HG03342 (cell line): ENCODE measurements at regions not wholly inside any gene's neighbourhood (a gene's known extent, or its start where the extent isn't known, plus 50 kb on each side); places are given as distances from the start of the nearest gene placed in this dataset.
"Not testable (repeated sequence)": the region's sequence is repeated elsewhere in the genome, so short reads cannot be mapped to it uniquely, and the experiment has no call there.

Experiments used
- ATAC-seq: cut with Tn5 transposase; IDR thresholded peaks from one replicate; pipeline ENCODE4 v1.9.1; 2021; ENCODE audit warnings: mild to moderate bottlenecking, moderate library complexity; ENCODE audit not compliant: unreplicated experiment

DNA sequence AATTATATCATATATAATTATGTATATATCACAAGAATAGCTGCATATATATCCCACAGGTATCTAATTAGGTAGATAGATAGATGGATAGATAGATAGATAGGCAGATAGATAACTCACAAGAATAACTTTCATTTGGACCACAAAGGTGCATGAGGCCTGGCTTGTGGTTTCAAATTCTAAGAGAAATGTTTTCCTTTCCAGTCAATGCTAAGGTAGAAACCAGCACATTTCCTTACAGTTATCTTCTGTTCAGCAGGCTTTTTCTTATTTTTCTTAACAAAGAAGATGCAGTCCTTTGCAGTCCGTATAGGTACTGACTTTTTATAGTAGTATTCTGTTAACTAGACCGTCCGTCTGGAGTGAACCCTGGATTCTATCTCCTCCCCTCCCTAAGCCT, 152.9 kb upstream of the ANKFN1 start:
- ATAC-seq: no peak

DNA sequence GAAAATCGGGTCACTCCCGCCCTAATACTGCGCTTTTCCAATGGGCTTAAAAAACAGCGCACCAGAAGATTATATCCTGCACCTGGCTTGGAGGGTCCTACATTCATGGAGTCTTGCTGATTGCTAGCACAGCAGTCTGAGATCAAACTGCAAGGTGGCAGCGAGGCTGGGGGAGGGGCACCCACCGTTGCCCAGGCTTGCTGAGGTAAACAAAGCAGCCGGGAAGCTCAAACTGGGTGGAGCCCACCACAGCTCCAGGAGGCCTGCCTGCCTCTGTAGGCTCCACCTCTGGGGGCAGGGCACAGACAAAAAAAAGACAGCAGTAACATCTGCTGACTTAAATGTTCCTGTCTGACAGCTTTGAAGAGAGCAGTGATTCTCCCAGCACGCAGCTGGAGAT, 150.6 kb upstream of the ANKFN1 start:
- ATAC-seq: not testable (repeated sequence)

DNA sequence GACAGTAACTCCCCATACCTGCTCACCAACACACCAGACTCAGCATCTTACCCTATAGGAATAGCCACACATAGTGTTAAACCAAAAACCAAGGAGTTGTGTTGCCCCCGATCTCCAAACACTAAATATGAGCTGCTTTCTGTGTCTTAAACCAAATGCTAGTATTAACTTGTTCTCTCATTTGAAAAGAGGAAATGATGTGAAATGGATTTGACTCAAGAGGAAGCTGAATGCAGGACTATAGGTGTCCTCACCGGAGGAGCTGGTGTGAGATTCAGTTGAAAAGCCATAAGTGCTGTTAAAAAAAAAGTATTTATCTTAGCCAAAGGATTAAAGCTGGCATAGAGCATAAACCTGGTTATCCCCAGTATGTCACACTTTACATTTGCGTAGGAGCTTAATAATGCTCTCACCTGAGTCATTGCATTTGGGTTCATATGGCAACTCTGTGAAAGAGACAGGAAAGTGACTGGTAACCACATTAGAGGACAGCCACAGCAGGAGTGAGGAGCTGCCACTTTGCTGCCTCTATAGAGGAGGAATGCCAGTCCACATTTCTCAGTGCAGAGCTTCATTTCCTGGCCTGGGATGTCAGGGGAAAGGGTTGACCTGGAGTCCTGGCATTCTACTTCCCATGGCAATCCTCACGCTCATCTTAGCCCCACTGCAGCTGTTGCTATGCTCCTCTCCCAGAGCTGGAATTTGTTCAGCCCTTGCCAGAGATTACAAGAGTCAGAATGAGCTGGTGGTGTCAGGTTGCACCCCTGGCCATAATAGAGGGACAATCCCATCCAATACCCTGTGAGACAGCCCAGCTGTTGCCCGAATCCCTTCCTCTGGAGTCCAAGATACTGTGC, 143.3 kb upstream of the ANKFN1 start:
- ATAC-seq: no peak

DNA sequence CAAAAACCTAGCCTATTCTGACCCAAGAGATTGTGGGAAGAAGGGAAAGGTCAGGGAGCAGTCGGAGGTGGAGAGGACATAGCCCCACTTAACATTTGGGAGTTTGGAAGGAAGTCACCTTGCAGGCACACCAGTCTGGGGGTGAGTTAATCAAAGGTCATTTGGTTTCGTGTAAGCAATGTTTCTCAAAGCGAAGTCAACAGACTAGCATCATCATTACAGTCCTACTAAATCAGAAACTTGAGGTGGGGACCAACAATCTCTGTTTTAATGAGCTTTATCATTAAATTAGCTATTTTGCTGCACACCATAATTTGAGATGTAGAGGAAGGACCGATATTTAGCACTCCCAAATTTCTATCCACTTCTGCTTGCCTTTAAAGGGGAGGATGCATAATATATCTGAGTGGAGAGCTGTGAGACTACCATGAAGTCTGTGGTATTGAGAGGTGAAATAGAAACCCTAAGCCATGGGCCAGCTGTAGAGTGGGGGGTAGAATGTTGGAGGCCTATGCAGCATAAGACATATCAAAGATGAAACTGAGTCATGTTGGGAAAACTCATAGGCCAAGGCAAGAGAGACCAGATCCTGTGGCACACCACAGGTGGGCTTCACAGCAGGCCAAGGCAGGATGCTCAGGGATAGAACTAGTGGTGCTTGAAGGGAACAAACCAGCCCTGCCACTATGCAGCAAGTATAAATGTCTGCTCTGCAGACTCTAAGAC, 141.7 kb upstream of the ANKFN1 start:
- ATAC-seq: no peak

DNA sequence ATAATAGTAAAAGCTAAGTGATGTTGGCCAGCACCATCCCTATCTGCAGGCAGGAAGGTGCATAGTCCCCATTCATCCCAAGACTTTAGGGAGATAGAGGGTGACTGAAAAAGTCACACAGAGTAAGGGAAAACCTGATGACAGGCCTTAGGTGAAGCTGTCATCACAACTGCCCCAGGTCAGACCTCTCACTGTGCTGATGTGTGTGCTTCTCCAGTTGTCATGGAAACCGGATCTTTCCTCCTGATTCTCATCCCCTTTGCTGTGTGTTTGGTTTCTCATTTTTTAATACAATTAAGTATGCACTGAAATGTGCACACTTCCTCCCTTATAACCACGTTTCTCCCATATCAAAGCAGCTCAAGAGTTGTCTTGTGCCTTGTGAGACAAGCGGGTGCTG, 135.1 kb upstream of the ANKFN1 start:
- ATAC-seq: no peak

DNA sequence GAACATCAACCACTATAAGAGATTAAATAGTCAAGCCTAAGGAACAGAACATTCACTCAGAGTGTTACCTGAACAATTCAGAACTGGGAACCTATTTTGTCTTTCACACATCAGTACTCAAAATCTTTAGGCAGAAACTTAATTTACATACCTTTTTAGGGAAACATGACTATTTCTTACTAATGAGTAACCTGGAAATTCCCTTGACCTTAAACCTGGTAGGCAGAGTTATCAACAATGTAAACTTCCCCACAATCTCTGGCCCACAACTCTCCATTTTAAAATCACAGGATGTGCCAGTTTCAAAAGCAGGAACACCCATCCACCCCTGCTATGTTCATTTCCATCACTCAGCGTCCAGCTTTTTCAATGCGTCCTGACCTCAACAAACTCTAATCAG, 132.9 kb upstream of the ANKFN1 start:
- ATAC-seq: no peak

DNA sequence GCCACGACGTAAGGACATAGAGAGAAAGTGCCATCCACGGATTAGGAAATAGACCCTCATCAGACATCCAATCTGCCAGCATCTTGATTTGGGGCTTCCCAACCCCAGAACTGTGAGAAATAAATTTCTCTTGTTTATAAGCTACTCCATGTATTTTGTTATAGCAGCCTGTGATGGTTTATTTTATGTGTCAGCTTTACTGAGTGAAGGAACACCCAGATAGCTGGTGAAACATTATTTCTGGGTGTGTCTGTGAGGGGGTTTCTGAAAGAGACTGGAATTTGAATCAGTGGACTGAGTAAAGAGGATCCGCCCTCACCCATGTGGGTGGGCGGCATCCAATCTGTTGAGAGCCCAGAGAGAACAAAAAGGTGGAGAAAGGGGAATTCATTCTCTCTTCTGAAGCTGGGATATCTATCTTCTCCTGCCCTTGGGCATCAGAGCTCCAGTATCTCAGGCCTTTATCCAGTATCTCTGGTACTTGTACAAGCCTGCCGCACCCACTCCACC, 131.5 kb upstream of the ANKFN1 start:
- ATAC-seq: no peak

DNA sequence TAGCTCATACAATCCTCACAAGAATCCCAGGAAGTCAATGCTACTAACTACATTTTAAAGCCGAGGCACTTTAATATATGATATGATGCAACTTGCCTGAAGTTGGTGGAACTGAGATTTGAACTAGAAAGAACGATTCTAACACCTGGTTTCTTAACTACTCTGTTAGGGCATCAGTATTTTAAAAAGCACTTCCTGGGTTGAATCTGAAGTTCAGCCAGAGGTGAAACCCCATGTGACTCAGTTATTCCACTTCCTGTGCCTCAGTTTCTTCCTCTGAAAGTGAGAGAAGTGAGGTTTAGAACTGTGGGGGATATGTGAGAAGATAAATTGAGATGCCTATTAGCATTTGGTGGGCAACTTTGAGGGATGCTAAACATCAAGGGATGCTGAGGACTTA, 129.4 kb upstream of the ANKFN1 start:
- no peak for ATAC-seq

DNA sequence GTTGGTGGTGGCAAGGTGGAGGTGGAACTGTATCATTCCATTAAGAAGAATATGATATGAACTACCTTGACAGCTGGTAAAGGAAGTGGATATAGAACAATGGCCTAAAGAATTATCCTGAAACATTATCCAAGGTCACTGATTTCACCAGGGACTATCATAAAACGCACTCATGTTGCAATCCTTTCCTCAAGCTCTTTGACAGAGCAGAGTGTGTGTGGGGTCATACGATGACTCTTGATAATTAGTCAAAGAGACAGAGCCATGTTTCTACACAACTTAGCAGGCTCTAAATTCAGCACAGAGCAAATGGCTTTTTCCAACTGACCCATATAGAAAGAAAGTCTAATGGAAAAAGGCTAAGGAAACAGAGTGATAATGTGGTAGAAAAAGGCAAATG, 126.4 kb upstream of the ANKFN1 start:
- no peak for ATAC-seq

DNA sequence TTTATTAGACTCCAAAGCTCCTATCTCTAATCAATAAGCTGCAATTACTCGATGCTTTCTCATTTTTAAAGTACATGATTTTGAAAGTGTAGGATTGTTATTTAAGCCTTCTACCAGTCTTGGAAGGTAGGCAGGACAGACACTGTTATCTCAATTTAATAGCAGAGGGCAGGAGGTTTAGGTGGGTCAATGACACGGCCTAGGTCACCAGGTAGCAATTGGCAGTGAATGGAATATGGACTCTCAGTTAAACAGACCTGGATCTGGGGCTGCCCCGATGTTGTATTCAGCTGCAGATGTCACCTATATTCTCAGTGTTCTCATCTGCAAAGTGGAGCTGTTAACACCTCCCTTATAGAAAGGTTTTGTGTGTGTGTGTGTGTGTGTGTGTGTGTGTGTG, 124.4 kb upstream of the ANKFN1 start:
- ATAC-seq: no peak

DNA sequence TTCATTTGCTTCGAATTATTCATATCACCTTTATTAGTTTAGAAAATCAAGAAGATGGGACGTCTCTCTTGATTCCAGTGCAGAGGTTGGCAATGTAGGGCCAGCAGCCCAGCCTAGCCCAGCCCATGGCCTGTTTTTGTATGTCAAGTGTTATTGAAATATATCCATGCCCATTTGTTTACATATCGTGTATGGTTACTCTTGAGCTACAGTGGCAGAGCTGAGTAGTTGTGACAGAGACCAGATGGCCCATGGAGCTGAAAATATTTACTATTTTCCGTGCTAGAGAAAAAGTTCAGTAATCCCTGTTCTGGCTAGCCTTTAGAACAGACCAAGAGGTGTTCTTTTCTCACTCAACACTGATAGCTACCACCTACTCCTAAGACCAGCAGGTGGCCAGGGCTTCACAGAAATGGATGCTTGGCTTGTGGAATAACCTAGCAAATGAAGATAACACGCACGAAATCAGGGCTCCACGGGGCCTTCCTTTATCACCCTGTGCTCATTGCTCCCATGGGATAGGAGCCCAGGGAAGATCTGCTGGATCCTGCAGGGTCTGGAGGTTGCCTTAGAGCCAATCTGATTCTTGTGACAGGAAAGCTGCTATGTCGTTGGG, 123.2 kb upstream of the ANKFN1 start:
- no peak for ATAC-seq

DNA sequence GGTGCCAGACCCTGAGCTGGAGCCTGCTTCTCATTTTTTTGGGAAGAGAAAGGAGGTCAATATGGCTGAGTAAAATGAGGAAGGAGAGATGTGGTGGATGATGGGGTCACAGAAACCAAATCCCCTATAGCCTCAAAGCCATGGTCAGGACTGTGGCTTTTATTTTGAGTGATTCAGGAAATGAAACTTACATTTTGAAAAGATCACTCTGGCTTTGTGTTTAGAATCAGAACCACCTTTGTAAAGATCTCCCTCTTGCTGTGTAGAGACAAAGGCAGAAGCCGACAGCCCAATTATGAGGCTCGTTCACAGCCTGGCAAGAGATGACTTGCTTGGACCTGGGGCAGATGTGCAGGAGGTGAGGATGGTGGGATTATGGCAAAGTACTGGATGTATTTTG, 121.6 kb upstream of the ANKFN1 start:
- no peak for ATAC-seq

DNA sequence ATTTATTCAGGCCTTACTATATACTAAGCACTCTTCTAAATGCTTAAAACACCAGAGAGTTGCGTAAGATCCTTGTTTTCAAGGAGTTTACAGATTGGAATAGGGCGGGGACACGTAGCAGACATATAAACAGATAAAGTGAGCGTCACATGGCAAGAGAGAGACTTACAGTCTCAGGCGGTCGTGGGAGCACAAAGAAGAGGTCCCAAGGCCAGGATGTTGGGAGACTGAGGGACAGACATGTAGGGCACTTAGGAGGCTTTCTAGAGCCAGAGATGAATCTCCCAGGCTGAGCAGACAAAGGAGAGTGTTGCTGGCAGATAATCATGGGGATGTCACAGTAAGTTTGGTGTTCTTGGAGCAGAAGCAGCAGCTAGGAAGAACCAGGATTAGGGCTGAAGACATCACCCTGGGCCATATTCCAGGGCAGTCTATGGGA, 119.1 kb upstream of the ANKFN1 start:
- no peak for ATAC-seq

DNA sequence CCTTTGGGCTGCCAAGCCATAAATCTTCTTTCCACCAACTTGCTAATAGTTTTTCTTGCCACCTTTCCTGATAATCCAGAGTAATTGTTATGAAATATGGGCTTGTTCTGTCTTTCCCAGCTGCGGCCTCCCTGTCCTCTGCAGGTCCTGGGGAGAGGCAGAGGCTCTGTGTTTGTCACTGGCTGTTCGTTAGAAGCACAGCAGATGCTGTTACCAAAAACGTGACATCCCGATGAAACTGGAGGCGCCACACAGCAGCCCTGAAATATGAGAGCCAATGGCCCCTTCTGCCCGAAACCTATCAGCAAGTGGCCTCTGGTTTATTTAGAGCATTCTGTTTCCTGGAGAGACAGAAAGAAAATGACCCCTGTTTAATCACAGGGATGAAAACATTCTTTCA, 115.1 kb upstream of the ANKFN1 start:
- no peak for ATAC-seq

DNA sequence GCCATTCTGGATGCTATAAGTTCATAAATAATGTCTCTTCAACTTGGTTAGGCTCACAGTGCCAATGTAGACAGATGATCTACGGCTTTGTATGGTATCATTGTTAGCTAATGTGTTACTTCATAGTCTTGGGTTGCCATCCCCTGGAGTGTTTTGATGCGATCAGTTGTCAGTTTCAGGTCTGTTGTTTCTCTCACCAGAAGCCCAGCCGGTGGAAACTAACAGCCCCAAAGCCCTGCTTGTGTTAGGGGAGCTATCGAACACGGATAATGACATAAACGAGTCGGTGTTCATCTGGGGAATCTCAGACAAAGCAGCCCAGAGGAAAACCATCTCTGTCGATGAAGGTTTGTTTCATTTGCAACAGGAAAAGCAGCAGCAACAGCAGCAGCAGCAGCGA, 107.4 kb upstream of the ANKFN1 start:
- ATAC-seq: no peak

DNA sequence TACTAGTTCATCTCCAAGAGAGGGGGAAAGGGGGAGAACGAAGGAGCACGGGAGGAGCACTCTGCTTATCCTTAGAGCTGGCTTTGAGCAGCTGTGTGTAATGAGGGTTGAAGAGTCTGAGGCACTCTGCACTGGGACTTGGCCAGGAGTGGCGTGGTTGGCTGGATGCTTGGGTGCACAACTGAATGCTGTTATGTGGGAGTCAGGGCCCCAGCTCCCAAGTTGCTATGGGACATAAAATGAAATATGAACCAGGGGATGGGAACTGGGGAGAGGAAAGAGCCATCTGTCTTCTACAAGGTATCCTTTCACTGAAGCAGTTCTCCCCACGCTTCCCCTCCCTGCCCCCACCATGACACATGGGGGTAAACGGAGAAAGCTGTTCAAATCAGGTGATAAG, 105.9 kb upstream of the ANKFN1 start:
- ATAC-seq: no peak

DNA sequence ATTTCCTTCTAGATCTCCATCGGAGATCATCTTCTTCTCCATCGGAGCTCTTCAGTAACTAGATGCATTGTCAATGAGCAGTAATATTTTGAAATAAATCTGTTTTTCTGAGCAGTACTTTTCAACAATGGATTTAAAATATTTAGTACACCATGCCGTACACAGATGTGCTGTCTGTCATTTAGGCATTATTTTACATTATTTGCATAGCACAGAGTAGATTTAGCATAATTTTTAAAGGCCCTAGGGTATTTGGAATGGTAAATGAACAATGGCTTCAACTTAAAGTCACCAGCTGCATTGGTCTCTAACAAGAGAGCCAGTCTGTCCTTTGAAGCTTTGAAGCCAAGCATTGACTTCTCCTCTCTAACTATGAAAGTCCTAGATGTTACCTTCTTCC, 95.4 kb upstream of the ANKFN1 start:
- ATAC-seq: no peak

DNA sequence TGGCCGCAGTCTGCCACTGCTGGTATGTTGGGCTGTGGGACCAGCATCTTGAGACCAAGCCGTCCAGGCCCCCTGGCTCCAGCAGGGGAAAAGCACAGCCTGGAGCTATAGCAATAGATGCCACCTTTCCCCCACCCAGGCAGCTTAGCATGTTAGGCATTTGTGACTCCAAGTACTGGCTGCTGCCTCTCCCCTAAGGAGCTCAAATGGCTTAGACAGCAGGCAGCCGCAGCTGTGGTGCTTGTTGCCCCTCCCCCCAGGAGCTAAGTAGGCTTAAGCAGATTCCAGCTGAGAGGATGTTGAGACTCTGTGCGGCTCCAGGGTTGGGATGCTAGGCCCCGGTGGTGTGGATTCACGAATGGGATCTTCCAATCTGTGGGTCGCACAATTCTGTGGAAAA, 88.8 kb upstream of the ANKFN1 start:
- no peak for ATAC-seq

DNA sequence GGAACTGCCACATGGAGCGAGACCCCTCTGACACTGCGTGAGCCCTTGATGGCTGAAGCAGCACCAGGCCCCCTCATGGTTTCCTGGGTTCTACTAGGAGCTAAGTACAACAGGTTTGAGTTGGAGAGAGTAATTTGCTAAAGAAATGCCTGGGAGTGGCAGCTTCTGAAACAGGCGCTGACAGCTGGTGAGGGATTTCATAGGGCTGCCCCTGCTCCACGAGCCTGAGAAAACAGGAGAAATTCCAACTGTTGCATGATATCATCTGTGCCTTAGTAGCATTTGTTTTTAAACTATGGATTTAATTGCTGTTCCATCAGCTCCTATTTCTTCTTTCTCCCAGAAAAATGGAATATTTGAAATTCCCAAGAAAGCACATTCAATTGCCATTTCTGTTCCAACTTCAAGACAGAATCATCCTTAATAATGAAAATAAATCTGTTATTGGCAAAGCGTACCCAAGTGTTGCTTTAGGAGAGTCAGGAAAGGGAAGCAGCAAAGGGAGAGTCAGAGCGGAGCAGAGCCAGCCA, 78.8 kb upstream of the ANKFN1 start:
- no peak for ATAC-seq

DNA sequence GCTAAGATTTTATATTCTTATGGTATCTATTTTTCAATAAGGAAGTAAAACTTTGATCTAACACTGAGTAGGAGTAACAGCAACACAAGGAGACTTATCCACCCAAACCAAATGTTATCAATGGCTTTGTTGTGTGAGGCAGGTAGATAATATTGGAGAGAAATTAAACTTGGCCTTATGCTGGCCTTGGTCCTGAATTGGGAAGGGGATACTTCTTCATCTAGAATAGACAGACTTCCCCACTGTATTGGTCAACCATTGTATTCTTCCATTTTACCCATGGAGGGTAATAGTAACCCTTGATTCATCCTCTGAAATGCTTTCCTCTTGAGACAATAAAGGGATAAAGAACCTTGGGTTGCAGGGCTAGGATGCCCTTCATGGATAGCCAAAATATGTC, 76.3 kb upstream of the ANKFN1 start:
- ATAC-seq: no peak

DNA sequence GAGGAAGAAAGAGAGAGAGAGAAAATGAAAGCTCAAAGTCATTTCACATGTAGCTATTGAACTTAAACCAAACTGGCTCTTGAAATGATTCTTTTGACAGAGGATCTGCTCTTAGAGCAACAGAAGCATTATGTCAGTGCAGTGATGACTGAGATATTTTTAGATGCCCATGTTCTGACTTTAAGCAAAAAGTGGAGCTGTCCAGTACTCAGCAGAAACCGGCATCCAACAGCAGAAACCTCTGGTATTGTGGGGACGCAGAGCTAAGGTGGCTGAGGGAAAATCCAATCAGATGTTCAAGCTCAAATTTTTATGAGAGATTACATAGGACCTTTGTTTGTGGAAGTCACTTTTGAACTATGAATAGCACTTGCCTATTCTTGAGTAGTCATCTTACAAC, 69.8 kb upstream of the ANKFN1 start:
- ATAC-seq: no peak
